ENCODE measurements at regions not wholly inside any gene's neighbourhood (a gene's known extent, or its start where the extent isn't known, plus 50 kb on each side); places are given as distances from the start of the nearest gene placed in this dataset.

GRCh38 chr7:25849500-25850184 is 302.4 kb upstream of the NFE2L3 start:
- Mint-ChIP-seq H3K9me3 (no peaks in the 10 kb centered on the region), H3K27me3 (peaks cover 54% of the 10 kb centered on the region), H3K4me1 (ENCODE audit: low read depth) (peaks cover 11% of the 10 kb centered on the region), H3K4me3 (no peak overlapping the region), H3K36me3 (ENCODE audit: low read depth) (no peaks in the 10 kb centered on the region), H3K27ac (no peak overlapping the region)
- POLR2A ChIA-PET, result no interaction called here
- ATAC-seq, result no peak
- intact Hi-C loops (cut with micrococcal nuclease), result loop anchor here (5.0 kb wide), 2 partner anchors 282 to 457 kb away; no protein-coding TSS in a partner anchor
- CTCF ChIA-PET, result interaction anchor here (0.8 to 3.4 kb wide), 2 partner anchors 9 to 283 kb away, joined by 3 to 29 read pairs; no protein-coding TSS in a partner anchor
- no peak for DNase-seq
- TF ChIP-seq CTCF (IDR thresholded peaks at IDR 0.05), result no peak

- ChIA-PET POLR2A (no interaction called here), CTCF (interaction anchor here (3.4 kb wide), 1 partner anchor 9 kb away, joined by 29 read pairs; no protein-coding TSS in a partner anchor)
- Mint-ChIP-seq H3K9me3 (no peaks in the 10 kb centered on the region), H3K27ac (no peak overlapping the region), H3K27me3 (peaks cover 56% of the 10 kb centered on the region), H3K4me1 (ENCODE audit: low read depth) (peaks cover 15% of the 10 kb centered on the region), H3K36me3 (ENCODE audit: low read depth) (no peaks in the 10 kb centered on the region), H3K4me3 (no peak overlapping the region)
- DNase-seq (no peak), ATAC-seq (no peak)
- intact Hi-C loops (cut with micrococcal nuclease), result loop anchor here (5.0 kb wide), 2 partner anchors 283 to 458 kb away; no protein-coding TSS in a partner anchor
- no peak for TF ChIP-seq CTCF (IDR thresholded peaks at IDR 0.05)
Observed at GRCh38 chr7:25850216-25850615, 301.8 kb upstream of the NFE2L3 start.

GRCh38 chr7:25850735-25851134 is 301.3 kb upstream of the NFE2L3 start:
- Mint-ChIP-seq H3K27ac (no peak overlapping the region), H3K4me3 (no peak overlapping the region), H3K4me1 (ENCODE audit: low read depth) (peaks cover 15% of the 10 kb centered on the region), H3K27me3 (peaks cover 55% of the 10 kb centered on the region), H3K9me3 (no peaks in the 10 kb centered on the region), H3K36me3 (ENCODE audit: low read depth) (no peaks in the 10 kb centered on the region)
- DNase-seq (no peak), ATAC-seq (no peak)
- POLR2A ChIA-PET, result no interaction called here
- CTCF ChIA-PET, result interaction anchor here (1.2 to 3.4 kb wide), 6 partner anchors 10 to 591 kb away, joined by 3 to 29 read pairs (median 4); no protein-coding TSS in a partner anchor
- intact Hi-C loops (cut with micrococcal nuclease), result loop anchor here (5.0 kb wide), 2 partner anchors 283 to 458 kb away; no protein-coding TSS in a partner anchor
- no peak for TF ChIP-seq CTCF (IDR thresholded peaks at IDR 0.05)

GRCh38 chr7:25851332-25852210 is 300.4 kb upstream of the NFE2L3 start:
- DNase-seq (peak; percentile 76), ATAC-seq (peak; percentile 50)
- CTCF ChIA-PET, result interaction anchor here (0.7 to 3.4 kb wide), 24 partner anchors 9 to 594 kb away, joined by 3 to 29 read pairs (median 4); no protein-coding TSS in a partner anchor
- peaks cover 56% of the 10 kb centered on the region for H3K27me3 Mint-ChIP-seq
- intact Hi-C loops (cut with micrococcal nuclease), result loop anchor here (5.0 kb wide), 2 partner anchors 284 to 459 kb away; no protein-coding TSS in a partner anchor
- TF ChIP-seq CTCF (IDR thresholded peaks at IDR 0.05), result peak; percentile 84
- POLR2A ChIA-PET, result no interaction called here
- peak overlapping the region; percentile 56 for H3K4me3 Mint-ChIP-seq
- H3K9me3 Mint-ChIP-seq, result no peaks in the 10 kb centered on the region
- H3K27ac Mint-ChIP-seq, result peak overlapping the region; percentile 31
- no peaks in the 10 kb centered on the region for H3K36me3 Mint-ChIP-seq (ENCODE audit: low read depth)
- peaks cover 15% of the 10 kb centered on the region for H3K4me1 Mint-ChIP-seq (ENCODE audit: low read depth)

All from activated CD8-positive, alpha-beta T cell treated with anti-CD3 and anti-CD28 coated beads for 36 hours (primary cell).